HG02763 (cell line): ENCODE measurements at regions not wholly inside any gene's neighbourhood (a gene's known extent, or its start where the extent isn't known, plus 50 kb on each side); places are given as distances from the start of the nearest gene placed in this dataset.
"Not testable (repeated sequence)": the region's sequence is repeated elsewhere in the genome, so short reads cannot be mapped to it uniquely, and the experiment has no call there.

Source experiments
- ATAC-seq: cut with Tn5 transposase; IDR thresholded peaks from one replicate; pipeline ENCODE4 v1.9.1; 2021; ENCODE audit warnings: mild to moderate bottlenecking, moderate library complexity; ENCODE audit not compliant: unreplicated experiment

GRCh38 chr22:25448435-25449051 lies 115.9 kb upstream of the GRK3 start:
- no peak for ATAC-seq

- no peak for ATAC-seq
These were observed 114.6 kb upstream of the GRK3 start for GRCh38 chr22:25449781-25450317.

DNA sequence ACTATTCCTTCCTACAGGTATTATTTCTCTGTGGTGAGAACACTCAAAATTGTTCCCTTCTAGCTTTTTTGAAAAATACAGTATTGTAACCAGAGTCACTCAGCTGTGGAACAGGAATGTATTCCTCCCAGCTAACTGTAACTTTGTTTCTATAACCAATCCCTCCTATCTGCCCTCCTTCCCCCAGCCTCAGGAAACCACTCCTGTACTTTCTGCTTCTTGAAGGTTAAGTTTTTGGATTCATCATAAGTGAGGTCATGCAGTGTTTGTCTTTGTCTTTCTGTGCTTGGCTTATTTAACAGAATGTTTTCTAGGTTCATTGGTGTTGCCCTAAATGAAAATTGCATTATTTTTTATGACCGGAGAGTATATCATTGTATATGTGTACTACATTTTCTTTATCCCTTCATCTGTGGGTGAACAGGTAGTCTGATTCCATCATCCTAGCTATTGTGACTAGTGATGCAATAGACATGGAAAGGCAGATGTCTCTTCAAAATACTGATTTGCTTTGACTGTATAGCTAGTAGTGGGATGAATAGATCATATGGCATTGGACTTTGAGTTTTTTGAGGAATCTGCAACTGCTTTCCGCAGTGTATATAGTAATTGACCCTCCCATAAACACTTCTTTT lies 112.9 kb upstream of the GRK3 start:
- no peak for ATAC-seq

DNA sequence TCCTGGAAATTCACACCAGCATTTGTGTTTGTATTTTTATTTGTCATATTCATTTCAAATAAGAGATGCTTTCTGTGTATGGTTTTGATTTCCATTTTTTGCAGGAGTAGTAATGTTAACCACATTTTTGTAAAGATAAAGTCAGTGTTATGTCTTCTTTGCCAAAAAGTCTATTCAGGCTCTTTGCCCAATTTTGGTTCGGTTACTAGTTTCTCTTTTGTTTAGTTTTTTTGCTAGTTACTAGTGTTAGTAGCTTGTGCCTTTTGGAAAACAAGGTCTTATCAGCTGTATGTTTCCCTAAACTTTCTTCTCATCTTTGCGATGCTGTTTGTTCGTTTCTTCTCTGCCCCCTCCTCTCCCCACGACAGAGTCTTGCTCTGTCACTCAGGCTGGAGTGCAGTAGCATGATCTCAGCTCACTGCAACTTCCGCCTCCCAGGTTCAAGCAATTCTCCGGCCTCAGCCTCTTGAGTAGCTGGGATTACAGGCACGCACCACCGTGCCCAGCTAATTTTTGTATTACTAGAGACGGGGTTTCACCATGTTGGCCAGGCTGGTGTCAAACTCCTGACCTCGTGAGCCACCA lies 112.3 kb upstream of the GRK3 start:
- no peak for ATAC-seq

DNA sequence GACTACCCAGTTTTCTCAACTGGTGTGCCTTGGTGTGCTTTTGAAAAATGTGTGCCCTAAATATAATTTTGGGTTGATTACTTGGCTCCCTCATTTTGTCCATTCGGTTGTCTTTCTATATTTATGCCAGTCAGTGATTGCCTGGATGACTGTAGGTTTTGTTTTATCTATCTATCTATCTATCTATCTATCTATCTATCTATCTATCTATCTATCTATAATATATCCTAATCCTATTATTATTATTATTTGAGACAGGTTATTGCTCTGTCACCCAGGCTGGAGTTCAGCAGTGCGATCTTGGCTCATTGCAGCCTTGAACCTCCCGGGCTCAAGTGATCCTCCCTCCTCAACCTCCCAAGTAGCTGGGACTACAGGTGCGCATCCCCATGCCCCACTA lies 111.4 kb upstream of the GRK3 start:
- no peak for ATAC-seq

- ATAC-seq = no peak
These were observed 110.9 kb upstream of the GRK3 start for GRCh38 chr22:25453557-25453956.

DNA sequence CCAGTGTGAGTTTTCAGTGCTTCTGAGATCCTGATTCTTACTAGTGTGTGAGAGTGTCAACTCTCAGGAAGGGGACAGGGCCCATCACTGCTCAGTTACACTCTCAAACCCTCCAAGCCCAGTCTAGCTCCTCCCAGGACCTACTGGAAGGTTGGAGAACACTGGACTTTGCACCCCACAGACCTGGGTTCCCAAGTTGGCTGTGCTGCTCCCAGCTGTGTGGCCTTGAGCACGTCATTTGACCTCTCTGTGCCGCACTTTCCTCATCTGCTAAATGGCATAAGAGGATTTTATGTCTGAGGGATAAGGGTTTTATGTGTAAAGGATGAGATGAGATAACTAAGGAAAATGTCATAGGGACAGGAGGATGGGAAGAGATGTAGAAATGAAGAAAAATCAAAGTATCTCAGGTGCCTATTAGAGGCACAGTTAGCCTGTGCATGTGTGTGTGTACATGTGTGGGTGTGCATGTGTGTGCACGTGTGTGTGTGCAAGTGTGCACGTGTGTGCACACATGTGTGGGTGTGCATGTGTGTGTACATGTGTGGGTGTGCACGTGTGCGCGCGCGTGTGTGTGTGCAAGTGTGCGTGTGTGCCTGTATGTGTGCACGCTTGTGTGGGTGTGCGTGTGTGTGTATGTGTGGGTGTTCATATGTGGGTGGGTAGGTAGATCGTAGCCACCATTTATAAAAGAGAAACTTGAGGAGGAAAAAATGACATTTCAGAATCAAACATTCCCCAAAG lies 108.0 kb upstream of the GRK3 start:
- ATAC-seq = not testable (repeated sequence)

DNA sequence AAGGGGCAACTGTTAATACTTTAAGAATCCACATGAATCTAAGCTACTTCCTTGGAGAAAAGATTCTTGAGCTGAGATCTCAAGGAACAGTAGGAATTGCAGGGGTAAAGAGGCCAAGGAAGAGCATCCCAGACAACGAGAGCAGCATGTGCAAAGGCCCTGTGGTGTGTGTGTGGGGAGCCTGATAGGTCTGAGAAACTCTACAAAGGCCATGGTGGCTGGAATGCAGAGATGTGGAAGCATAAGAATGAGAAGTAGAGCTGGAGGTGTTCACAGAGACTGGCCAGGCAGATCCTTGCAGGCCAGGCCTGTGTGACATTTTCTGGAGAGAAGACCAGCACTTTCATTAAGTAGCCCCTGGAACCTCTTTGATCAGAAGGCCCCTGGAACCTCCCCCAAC lies 105.8 kb upstream of the GRK3 start:
- ATAC-seq = not testable (repeated sequence)

DNA sequence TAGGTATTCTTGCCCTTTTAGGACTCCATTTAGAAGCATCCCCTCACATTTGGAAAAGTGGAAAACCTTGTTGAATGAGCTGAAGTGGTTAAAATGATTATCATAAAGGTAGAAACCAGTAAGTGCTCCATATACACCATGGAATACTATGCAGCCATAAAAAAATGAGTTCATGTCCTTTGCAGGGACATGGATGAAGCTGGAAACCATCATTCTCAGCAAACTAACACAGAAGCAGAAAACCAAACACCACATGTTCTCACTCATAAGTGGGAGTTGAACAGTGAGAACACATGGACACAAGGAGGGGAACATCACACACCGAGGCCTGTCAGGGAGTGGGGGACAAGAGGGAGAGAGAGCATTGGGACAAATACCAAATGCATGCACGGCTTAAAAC lies 103.8 kb upstream of the GRK3 start:
- not testable (repeated sequence) for ATAC-seq

- ATAC-seq = no peak
These were observed 103.2 kb upstream of the GRK3 start for GRCh38 chr22:25461301-25461700.

DNA sequence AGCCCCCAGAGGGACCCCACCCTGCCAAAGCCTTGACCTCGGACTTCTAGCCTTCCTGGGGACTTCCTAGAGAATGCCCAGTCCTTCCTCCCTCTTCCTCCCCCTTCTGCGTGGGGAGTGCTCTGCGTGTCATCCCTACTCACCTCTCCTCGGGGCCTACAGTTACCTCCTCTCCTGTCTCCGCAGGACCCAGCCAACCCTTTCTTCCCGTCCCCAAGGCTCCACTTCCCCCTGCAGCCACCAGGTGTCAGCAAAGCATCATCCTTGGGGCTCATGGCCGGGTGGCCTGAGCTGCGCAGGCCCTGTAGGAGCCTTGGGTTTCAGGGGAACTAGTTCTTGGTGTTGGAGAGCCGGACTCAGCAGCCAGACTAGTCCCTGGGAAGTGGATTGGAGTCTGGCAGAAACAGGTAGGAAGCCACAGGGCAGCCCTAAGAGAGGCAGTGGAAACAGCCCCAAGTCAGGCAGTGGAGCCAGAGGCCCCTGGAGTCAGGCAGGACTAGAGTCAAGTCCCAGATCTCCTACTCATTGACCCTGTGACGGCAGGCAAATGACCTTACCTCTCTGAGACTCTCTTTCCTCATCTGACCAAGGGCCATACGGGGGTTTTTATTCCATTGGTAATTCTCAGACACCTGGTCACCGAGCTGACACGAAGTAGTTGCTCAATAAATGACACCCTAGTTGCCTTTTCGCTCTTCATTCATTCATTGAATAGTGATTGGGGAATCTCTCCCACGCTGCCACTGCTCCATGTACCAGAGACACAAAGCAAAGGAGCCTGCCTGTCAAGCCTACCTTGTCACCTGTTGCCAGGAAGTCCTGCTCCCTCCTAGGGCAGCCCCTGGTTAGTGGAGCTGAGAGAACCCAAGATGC lies 101.8 kb upstream of the GRK3 start:
- ATAC-seq = peak; percentile 71

- not testable (repeated sequence) for ATAC-seq
These were observed 101.2 kb upstream of the GRK3 start for GRCh38 chr22:25463347-25463628.

DNA sequence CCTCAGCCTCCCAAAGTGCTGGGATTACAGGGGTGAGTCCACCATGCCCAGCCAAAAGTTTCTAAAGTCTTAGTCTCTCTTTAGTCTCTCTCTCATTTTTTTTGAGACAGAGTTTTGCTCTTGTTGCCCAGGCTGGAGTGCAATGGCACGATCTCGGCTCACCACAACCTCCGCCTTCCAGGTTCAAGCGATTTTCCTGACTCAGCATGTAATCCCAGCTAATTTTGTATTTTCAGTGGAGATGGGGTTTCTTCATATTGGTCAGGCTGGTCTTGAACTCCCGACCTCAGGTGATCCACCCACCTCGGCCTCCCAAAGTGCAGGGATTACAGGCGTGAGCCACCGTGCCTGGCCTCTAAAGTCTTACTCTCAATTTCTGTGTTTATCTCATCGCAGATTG lies 100.1 kb upstream of the GRK3 start:
- ATAC-seq = not testable (repeated sequence)

- no peak for ATAC-seq
These were observed 98.5 kb upstream of the GRK3 start for GRCh38 chr22:25465949-25466348.

DNA sequence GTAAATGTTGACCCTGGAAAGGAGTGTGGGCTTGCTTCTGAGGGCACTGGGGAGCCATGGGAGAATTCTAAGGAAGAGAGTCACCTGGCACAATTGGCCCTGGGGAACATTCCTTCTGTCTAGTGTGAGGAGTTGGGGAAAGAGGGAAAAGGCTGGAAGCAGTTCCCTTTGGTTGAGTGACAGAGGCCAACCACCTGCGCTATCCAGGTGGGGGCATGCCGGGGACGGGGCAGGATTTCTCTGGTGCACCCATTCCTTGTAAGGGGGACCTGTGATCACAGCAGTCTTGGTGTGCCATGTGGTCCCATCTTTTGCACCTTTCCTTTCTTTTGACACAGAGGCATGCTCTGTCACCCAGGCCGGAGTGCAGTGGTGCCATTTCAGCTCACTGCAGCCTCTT lies 92.1 kb upstream of the GRK3 start:
- no peak for ATAC-seq

DNA sequence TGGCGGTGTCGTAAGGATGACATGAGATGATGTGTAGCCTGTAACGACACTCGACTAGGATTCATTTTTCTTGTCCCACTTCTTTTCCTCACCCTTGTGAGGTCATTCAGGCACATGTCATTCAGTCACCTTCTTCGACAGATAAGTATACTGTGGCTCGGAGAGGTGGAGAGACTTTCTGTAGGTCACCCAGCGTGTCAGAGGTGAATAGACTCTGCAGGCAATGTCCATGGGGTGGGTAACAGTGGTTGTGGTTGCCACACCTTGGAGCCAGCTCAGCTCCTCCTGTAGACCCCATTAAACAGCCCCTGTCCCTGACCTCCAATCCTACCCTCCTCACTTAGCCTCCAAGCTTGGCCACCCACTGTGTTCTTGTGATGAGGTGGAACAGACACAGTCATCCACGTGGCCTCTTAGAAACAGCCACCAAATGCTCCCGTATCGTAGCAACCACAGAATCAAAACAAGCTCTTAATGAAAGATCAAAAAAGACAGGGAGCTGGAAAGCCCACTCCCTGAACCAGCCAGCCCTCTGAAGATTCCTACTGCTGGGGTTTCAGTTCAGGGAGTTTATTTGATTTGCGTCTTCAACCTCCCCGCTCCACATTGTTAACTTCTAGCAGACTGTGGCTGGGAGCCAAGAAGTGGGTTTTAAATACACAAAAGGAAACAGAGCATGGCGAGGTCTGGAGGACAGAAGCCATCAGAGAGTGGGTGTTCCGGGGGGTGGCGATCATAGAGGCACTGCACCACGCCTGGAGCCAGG lies 89.0 kb upstream of the GRK3 start:
- no peak for ATAC-seq

DNA sequence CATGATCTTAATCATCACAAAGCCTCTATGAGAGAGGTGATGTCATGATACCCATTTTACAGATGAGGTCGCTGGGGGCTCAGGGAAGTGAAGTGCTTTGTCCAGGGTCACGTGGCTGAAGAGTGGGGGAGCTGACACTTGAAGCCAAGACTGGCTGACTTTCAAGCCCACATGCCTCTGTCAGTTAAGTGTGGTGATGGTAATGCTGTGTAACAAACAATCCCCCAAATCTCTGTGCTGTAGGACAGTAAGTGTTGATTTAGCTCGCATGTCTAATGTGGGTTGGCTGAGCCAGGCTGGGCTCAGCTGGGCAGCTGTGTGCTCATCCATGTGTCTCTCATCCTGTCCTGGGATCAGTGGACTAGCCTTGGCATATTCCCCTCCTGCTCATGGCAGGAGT lies 87.1 kb upstream of the GRK3 start:
- ATAC-seq = no peak

- ATAC-seq = no peak
These were observed 86.4 kb upstream of the GRK3 start for GRCh38 chr22:25478111-25478510.

DNA sequence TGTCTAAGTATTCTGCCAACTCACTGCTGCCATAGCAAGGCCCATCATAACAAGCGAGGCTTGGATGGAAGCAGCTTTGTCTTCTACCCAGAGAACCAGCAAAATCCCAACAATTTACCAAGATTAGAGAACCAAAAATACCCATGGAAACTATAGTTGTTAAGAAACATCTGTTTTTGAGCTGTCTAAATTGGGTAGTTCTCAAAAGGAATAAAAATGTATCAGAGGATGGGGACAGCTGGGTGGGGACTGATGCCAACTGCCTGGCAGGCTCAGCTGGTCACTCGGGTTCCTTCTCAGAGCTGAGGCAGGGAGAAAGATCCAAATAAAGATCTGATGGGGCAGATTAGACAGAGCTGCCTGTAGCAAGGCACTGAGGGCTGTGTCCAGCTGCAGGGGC lies 85.9 kb upstream of the GRK3 start:
- ATAC-seq = no peak

DNA sequence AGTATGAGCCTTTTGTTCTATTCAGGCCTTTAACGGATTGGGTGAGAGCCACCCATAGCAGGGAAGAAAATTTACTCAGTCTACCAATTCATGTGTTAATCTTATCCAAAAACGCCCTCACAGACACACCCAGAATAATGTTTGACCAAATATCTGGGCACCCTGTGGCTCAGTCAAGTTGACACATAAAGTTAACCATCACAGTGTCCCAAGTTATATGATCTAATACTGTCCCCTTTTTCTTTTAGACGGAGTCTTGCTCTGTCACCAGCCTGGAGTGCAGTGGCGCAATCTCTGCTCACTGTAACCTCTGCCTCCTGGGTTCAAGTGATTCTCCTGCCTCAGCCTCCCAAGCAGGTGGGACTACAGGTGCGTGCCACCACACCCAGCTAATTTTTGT lies 83.6 kb upstream of the GRK3 start:
- not testable (repeated sequence) for ATAC-seq
